ENCODE measurements at regions not wholly inside any gene's neighbourhood (a gene's known extent, or its start where the extent isn't known, plus 50 kb on each side); places are given as distances from the start of the nearest gene placed in this dataset.
"Not testable (repeated sequence)": the region's sequence is repeated elsewhere in the genome, so short reads cannot be mapped to it uniquely, and the experiment has no call there.

DNA sequence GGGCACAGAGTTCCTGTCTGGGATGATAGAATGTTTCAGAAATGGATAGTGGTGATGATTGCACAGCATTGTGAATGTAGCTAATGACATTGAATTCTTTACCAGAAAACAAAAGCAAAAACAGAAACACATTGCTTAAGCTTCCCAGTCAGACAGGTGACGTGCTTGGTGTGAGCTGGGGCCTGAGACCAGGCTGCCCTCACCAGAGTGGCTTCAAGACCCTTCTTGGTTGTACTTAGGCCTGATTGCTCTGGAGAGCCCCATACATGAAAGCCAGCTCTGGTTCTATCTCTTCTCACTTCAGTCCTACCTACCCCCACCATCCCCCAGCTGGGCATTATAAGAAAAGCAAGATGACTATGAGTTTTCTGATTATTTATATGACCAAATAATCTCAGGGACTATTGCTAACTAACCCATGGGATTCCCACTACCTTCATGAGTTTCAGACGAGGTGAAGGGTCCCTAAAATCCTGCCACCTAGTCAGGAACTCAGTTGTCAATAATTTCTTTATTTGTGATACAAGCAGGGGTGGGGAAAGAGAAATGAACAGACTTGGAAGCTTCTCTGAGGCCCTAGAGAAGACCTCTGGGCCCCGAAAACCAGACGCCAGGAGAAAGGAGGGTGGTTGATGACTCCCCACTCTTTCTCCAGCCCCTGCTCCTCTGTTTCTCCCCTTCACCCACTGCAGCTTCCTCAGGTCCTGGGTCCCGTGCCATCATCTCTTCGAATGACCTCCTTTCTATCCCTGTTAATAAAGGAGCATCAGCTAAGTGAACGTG, 5289.0 kb upstream of the TPTE start:
- not testable (repeated sequence) for TF ChIP-seq POLR2A (IDR thresholded peaks at IDR 0.05)
- TF ChIP-seq, protein P1, sequence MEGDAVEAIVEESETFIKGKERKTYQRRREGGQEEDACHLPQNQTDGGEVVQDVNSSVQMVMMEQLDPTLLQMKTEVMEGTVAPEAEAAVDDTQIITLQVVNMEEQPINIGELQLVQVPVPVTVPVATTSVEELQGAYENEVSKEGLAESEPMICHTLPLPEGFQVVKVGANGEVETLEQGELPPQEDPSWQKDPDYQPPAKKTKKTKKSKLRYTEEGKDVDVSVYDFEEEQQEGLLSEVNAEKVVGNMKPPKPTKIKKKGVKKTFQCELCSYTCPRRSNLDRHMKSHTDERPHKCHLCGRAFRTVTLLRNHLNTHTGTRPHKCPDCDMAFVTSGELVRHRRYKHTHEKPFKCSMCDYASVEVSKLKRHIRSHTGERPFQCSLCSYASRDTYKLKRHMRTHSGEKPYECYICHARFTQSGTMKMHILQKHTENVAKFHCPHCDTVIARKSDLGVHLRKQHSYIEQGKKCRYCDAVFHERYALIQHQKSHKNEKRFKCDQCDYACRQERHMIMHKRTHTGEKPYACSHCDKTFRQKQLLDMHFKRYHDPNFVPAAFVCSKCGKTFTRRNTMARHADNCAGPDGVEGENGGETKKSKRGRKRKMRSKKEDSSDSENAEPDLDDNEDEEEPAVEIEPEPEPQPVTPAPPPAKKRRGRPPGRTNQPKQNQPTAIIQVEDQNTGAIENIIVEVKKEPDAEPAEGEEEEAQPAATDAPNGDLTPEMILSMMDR (IDR thresholded peaks at IDR 0.05) = not testable (repeated sequence)

Data from testis (tissue), 2 donors.